CD4-positive, alpha-beta T cell (primary cell): ENCODE measurements at regions not wholly inside any gene's neighbourhood (a gene's known extent, or its start where the extent isn't known, plus 50 kb on each side); places are given as distances from the start of the nearest gene placed in this dataset.

Experiments
- ATAC-seq: fragments of 200-7000 bp; cut with Tn5 transposase; one replicate; pipeline ENCODE4 v1.10.0; 2022; ENCODE audit warnings: mild to moderate bottlenecking; ENCODE audit not compliant: poor library complexity
- CTCF ChIA-PET: fragments of 350-600 bp; sonication (Branson Sonifier 250); formaldehyde crosslinking; loops from one replicate; lab custom pipeline; 2021; ENCODE audit warnings: antibody characterized with exemption, inconsistent platforms; lab: Charles Lee
- POLR2A ChIA-PET: fragments of 350-600 bp; sonication (Branson Sonifier 250); formaldehyde crosslinking; loops from one replicate; lab custom pipeline; 2021; ENCODE audit warnings: antibody characterized with exemption, inconsistent platforms; lab: Charles Lee
- DNase-seq, 14 experiments: peaks; one replicate each; pipeline ENCODE4 v3.0.0-alpha.2; 2013 to 2020; ENCODE audit warnings: mixed read lengths in 2 of 14
- H3K27ac ChIP-seq, 2 donors: one replicate each; pipeline versions ENCODE4 v1.5.1 to v1.7.0; 2013; ENCODE audit warnings: low read length in 2 of 2, low read depth in 1 of 2, mild to moderate bottlenecking in 1 of 2
- H3K27me3 ChIP-seq, 2 experiments: 1 replicate in 1 of 2; 2 replicates in 1 of 2; pipeline versions ENCODE4 v1.6.1 to v1.7.0; 2013; ENCODE audit warnings: low read length in 2 of 2, control low read depth in 1 of 2, mild to moderate bottlenecking in 1 of 2, moderate library complexity in 1 of 2; ENCODE audit not compliant: insufficient read depth in 2 of 2, control insufficient read depth in 1 of 2
- H3K36me3 ChIP-seq: one replicate; pipeline ENCODE4 v1.6.1; 2013; ENCODE audit warnings: low read length, control low read depth; ENCODE audit not compliant: insufficient read depth
- H3K4me1 ChIP-seq: one replicate; pipeline ENCODE4 v1.6.1; 2013; ENCODE audit warnings: low read length, control low read depth; ENCODE audit not compliant: insufficient read depth
- H3K4me3 ChIP-seq: one replicate; pipeline ENCODE4 v1.5.1; 2013; ENCODE audit warnings: mild to moderate bottlenecking, low read length, moderate library complexity
- H3K9me3 ChIP-seq, 2 experiments: 1 replicate in 1 of 2; 2 replicates in 1 of 2; pipeline versions ENCODE4 v1.6.1 to v1.7.0; 2013; ENCODE audit warnings: low read length in 2 of 2, mild to moderate bottlenecking in 2 of 2, control low read depth in 1 of 2, moderate library complexity in 1 of 2; ENCODE audit not compliant: control insufficient read depth in 1 of 2, insufficient read depth in 1 of 2
- H3K27ac Mint-ChIP-seq: one replicate; pipeline ENCODE4 v1.8.0; 2020; ENCODE audit warnings: mixed read lengths
- H3K27me3 Mint-ChIP-seq: one replicate; pipeline ENCODE4 v1.8.0; 2021; ENCODE audit warnings: mixed read lengths
- H3K36me3 Mint-ChIP-seq: one replicate; pipeline ENCODE4 v1.8.0; 2021; ENCODE audit warnings: low read depth, mixed read lengths
- H3K4me1 Mint-ChIP-seq: one replicate; pipeline ENCODE4 v1.8.0; 2021; ENCODE audit warnings: low read depth, mixed read lengths
- H3K4me3 Mint-ChIP-seq: one replicate; pipeline ENCODE4 v1.8.0; 2020; ENCODE audit warnings: mild to moderate bottlenecking, mixed read lengths
- H3K9me3 Mint-ChIP-seq: one replicate; pipeline ENCODE4 v1.8.0; 2020; ENCODE audit warnings: mixed read lengths
- CTCF ChIP-seq: fragments of 200-600 bp; IDR thresholded peaks from one replicate; pipeline ENCODE4 v1.8.0; 2022; ENCODE audit warnings: antibody characterized with exemption, mild to moderate bottlenecking
- intact Hi-C, 2 experiments: fragments of 100-400 bp; cut with DNase I in 1 of 2; cut with micrococcal nuclease in 1 of 2; formaldehyde crosslinking; loops; one replicate each; pipeline versions ENCODE4 v1.15.1 to v1.9.0; 2023 to 2025; cut with DNase I, micrococcal nuclease

- H3K4me3 Mint-ChIP-seq: no peak overlapping the region
- ChIA-PET CTCF (no interaction called here), POLR2A (no interaction called here)
- intact Hi-C loops: no loop called here
- no peak overlapping the region for H3K4me3 ChIP-seq
- H3K9me3 Mint-ChIP-seq: no peaks in the 10 kb centered on the region
- peaks cover 20% of the 10 kb centered on the region for H3K4me1 ChIP-seq
- no peaks in the 10 kb centered on the region for H3K27me3 ChIP-seq
- ATAC-seq (no peak), DNase-seq (no peak)
- no peaks in the 10 kb centered on the region for H3K36me3 Mint-ChIP-seq
- H3K27ac ChIP-seq: no peak overlapping the region
- H3K9me3 ChIP-seq: peaks cover 0 to 8% of the 10 kb centered on the region in 2 experiments
- peaks cover 20% of the 10 kb centered on the region for H3K4me1 Mint-ChIP-seq
- no peaks in the 10 kb centered on the region for H3K36me3 ChIP-seq
- no peaks in the 10 kb centered on the region for H3K27me3 Mint-ChIP-seq
- H3K27ac Mint-ChIP-seq: no peak overlapping the region
- no peak for TF ChIP-seq CTCF
These were observed 99.1 kb upstream of the DISP3 start for GRCh38 chr1:11379851-11380250.

GRCh38 chr1:11380500-11380899 is 98.5 kb upstream of the DISP3 start:
- intact Hi-C loops: no loop called here
- H3K27me3 Mint-ChIP-seq: no peaks in the 10 kb centered on the region

GRCh38 chr1:11383553-11384169 is 95.3 kb upstream of the DISP3 start:
- peaks cover 20% of the 10 kb centered on the region for H3K4me1 Mint-ChIP-seq
- POLR2A ChIA-PET: interaction anchor here (1.3 kb wide), 1 partner anchor 23 kb away, joined by 3 read pairs; no protein-coding TSS in a partner anchor
- Histone ChIP-seq H3K36me3 (no peaks in the 10 kb centered on the region), H3K9me3 (peaks cover 0 to 8% of the 10 kb centered on the region in 2 experiments), H3K27ac (no peak overlapping the region), H3K4me3 (no peak overlapping the region), H3K4me1 (peaks cover 20% of the 10 kb centered on the region), H3K27me3 (no peaks in the 10 kb centered on the region)
- intact Hi-C loops: no loop called here
- H3K27ac Mint-ChIP-seq: peak overlapping the region; percentile 35
- H3K9me3 Mint-ChIP-seq: no peaks in the 10 kb centered on the region
- no peaks in the 10 kb centered on the region for H3K27me3 Mint-ChIP-seq
- H3K36me3 Mint-ChIP-seq: no peaks in the 10 kb centered on the region
- CTCF ChIA-PET: no interaction called here
- DNase-seq (peak in 3 of 14 experiments; percentile 1 to 26 (median 17)), ATAC-seq (peak; percentile 72)
- TF ChIP-seq CTCF: no peak
- peak overlapping the region; percentile 65 for H3K4me3 Mint-ChIP-seq

More at GRCh38 chr1:11380500-11380899, 98.5 kb upstream of the DISP3 start:
- Mint-ChIP-seq H3K27ac (no peak overlapping the region), H3K4me3 (no peak overlapping the region), H3K36me3 (no peaks in the 10 kb centered on the region), H3K4me1 (peaks cover 20% of the 10 kb centered on the region), H3K9me3 (no peaks in the 10 kb centered on the region)
- no peak overlapping the region for H3K4me3 ChIP-seq
- no peaks in the 10 kb centered on the region for H3K27me3 ChIP-seq
- no peak for DNase-seq
- CTCF ChIA-PET: no interaction called here
- H3K4me1 ChIP-seq: peaks cover 20% of the 10 kb centered on the region
- no peak overlapping the region for H3K27ac ChIP-seq
- ATAC-seq: no peak
- POLR2A ChIA-PET: no interaction called here
- no peak for TF ChIP-seq CTCF
- no peaks in the 10 kb centered on the region for H3K36me3 ChIP-seq
- peaks cover 0 to 8% of the 10 kb centered on the region in 2 experiments for H3K9me3 ChIP-seq
